HG03060 (cell line): ENCODE measurements at regions not wholly inside any gene's neighbourhood (a gene's known extent, or its start where the extent isn't known, plus 50 kb on each side); places are given as distances from the start of the nearest gene placed in this dataset.

Source experiments
- ATAC-seq: cut with Tn5 transposase; IDR thresholded peaks from one replicate; pipeline ENCODE4 v1.9.1; 2021; ENCODE audit warnings: low read depth, moderate number of reproducible peaks; ENCODE audit not compliant: unreplicated experiment

DNA sequence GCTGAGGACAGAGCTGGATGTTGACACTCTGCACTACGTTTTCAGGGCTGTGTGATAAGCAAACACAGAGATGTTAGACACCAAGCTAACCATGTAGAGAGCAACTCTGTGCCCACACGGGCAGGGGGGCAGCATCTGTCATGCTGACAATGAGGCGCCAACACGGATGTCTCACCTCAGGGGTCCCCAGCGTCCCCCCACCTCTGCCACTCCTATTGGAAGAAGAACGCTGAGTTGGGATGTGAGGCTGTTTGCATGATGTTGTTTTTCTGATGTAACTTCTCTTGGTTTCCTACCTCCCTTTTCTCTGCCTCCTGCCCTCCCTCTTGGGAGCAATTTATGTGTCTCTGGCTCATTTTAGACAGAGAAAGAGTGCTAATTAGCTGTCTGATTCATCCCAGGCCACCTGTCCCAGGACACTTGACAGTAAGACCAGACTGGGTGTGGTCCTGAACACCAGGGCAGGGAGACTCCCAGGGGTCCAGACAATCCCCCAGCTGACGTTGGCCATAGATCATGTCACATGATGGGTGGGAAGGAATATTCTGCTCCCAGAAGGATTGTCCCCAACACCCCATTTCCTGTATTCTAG is 89.2 kb upstream of the NCAM1 start:
- ATAC-seq: no peak

- no peak for ATAC-seq
Measured at GRCh38 chr11:112874980-112875379, 86.2 kb upstream of the NCAM1 start.

DNA sequence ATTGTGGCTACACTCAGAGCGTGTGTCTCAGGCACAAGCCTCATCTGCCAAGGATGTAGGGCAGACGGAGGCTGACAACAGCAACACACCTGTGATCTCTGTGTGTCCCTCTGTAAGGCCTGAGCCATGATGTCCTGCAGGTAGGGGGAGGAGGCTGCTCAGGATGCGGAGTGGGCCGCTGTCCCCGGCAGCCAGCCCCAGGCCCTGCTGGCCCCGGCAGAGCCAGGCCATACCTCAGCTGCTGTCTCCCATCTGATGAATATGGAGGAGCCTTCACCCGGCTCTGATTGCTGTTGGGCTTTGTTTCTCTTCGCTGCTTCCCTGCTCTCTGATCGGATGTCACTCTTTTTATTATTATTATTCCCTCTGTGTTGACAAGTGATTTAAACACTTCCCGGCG is 83.6 kb upstream of the NCAM1 start:
- no peak for ATAC-seq

DNA sequence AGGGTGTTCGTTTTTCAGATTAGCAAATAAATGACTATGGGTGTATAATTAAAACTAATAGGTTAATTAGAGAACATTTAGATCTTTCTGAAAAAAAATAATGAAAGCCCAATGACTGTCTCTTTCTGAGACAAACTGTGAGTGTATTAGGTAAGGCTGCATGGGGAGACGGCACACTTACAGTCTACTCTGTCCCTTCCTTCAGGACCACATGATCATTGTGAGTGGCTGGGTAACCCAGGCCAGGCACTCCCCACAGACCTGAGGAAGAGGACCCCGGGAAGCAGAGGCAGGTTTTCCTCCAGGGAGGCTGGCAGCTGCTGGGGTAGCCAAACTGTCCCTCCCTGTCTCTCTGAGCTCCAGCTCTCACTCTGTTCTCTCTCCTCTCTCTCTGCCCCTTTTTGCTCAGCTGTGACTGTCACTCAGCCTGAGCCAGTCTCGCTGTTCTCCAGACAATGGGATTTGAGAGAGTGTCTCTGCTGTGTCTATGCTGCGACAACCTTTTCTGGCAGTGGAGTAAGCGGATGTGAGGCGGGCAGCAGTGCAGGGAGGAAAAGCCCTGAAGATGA is 83.1 kb upstream of the NCAM1 start:
- ATAC-seq: no peak

DNA sequence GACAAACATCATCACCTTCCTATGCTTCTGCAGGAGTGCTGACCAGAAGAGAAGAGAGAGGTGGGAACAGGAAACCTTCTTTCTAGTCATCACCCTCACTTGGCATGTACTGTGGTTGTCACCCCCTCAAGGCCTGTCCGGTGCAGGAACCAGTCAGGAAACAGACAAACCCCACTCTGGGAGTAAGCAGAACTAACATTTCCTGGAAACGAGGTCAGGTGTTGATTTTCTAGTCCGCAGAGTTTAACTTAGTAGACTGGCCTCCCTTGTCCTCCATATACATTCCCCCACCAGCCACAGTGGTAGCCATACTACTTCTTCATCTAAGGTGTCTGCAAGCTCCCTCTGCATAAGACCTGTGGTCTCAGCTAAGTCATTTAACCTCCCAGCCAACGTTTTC is 80.7 kb upstream of the NCAM1 start:
- no peak for ATAC-seq

DNA sequence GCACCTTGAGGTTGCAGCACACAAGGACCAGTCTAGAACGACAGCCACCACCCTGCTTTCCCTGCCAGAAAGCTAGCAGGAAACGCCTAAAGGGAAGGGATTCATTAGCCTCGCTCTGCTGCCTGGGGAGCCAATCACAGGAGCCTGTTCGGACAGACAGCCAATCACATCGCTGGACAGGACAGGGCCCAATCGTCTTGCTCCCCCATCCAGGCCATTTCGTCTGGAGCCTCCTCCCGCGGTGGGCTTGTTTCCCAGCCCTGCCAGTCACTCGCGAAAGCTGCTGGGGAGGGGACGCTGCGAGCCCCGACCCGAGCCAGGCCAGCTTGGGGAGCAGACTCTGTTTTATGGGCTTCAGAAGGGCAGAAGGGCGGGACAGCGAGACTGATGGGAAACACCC is 79.8 kb upstream of the NCAM1 start:
- ATAC-seq: no peak

- no peak for ATAC-seq
Measured at GRCh38 chr11:112882494-112883381, 78.5 kb upstream of the NCAM1 start.

DNA sequence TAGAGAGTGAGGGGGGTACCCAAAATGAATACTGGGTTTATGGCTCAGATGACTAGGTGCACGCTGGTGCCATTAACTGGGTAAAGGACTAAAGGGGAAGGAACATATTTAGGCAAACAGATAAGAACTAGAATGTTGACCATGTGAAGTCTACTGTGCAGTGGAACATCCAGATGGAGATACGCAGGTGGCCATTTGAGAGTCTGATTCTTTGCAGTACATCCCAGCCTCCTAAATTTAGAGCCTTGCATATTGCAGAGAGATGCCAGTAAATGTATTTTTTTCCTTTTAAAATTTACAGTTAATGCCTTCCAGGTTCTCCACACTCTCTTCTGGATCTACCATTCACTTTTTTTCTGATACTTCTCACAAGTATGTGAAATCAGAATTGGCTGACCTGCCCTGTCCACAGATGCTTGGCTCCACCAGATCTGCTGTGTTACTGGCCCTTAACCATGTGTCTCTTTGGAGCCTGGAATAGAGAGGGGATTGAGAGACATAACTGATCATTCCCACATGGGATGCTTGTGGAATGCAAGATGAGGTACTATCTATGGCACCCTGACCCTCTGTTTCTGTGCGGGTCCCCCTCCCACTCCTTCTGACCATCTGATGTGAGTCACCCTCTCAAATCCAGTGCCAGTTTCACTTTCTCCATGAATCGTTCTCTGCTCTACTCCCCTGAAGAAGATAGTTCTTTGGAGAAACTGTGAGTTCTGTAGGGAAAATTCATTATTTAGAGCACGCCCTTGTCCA is 77.0 kb upstream of the NCAM1 start:
- no peak for ATAC-seq

DNA sequence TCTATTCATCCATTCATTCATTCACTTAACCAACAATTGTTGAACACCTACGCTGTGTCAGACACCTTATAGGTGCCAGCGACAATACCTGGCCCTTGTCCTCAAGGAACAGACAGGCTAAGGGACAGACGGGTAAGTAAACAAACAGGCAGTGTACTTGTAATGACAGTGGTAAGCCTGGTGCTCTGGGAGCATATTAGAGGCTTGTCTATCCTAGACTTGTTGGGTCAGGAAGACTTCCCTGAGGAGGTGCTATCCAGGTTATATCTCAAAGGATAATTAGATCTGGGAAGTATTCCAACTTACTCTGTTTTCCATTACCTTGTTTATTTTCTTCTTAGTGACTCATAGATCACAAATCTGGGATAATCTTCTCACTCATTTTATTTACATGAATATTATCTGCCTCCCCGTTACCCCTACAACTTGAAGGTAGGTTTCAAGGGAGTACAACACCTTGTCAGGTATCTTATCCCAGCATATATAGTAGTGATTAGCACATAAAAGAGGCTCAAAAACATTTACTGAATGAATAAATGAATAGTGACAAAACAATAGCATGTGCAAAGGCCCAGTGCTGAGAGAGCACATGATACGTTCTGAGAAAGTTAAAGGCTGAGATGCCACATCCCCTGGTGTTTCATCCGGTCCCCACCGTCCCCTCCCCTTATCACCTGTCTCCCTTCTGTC is 75.3 kb upstream of the NCAM1 start:
- ATAC-seq: no peak

- no peak for ATAC-seq
Measured at GRCh38 chr11:112886434-112887370, 74.5 kb upstream of the NCAM1 start.

DNA sequence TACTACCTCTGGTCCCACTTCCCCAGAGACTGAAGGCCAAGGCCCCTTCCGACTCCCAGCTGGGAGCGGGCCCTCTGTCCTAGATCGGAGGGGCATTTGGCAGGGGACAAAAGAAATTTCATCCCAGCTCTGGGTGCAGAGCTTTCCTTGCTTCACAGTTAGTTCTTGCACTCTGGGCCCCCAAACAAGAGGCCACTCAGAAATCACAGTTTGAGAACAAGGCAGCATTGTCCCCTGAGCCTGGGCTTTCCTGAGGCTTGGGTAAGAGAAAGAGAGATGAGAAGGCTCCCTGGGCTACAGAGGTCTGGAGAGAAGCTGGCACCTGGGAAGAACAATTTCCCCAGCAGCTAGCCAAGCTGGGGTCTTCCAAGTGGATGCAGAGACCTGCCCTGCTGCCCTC is 71.8 kb upstream of the NCAM1 start:
- no peak for ATAC-seq

GRCh38 chr11:112899235-112900006 is 61.8 kb upstream of the NCAM1 start:
- ATAC-seq: no peak

- no peak for ATAC-seq
Measured at GRCh38 chr11:112901924-112902323, 59.3 kb upstream of the NCAM1 start.

- ATAC-seq: no peak
Measured at GRCh38 chr11:112902361-112903011, 58.7 kb upstream of the NCAM1 start.

DNA sequence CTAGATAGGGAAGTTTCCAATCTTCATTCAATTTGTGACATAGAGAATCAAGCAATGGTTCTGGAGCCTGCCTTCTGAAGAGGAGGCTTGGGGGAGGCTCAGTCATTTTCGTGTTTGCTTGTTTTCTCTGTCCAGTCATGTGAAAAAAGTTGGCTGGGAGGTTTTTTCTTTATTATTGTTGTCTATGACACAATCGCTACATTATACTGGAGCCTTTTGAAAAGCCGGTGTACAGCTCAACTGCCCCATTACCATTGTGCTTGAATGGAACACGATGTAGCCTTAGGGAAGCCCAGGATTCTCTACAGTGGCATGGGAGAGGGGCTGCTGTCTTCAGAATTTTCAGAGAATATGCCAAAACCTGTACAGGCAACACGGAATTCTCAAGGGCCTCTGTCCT is 57.9 kb upstream of the NCAM1 start:
- no peak for ATAC-seq

DNA sequence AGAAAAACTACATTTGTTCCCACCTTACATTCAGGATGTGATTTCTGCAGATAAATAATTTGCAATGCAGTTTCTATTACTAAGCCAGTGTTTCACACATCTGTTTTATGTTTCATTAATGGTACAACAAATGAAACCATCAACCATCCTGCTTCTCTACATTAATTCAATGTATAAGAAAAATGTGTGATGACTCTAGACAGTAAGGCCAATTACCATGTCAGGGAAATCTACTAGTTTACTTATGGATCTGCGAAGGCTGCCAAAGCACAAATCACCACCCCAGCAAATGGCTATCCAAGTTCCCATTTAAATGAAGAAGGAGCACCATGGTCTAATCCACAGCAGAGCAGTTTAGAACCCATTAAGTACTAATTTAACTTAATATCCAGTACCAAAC is 50.1 kb upstream of the NCAM1 start:
- ATAC-seq: no peak
